ENCODE measurements at regions not wholly inside any gene's neighbourhood (a gene's known extent, or its start where the extent isn't known, plus 50 kb on each side); places are given as distances from the start of the nearest gene placed in this dataset.

DNA sequence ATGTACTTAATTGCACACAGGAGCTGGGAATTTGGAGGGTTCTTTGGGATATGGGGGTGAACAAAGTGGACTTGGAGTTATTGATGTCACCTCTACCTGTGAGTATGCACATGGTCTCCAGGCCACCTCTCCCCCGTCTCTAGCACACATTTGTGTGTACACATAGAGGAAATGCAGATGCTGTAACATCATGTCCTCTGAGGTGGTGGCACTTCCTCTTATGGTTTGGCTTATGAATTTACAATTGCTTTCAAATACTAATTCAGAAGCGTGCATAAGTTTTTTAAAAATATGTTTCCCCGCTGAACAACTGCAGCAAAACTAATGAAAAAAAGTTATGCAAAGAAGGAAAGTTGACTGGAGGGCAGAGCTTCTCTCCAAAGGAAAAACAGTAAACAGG, 152.0 kb upstream of the TENM4 start:
- no peak for DNase-seq

GRCh38 chr11:79592406-79592805, 151.6 kb upstream of the TENM4 start:
- no peak for DNase-seq

DNA sequence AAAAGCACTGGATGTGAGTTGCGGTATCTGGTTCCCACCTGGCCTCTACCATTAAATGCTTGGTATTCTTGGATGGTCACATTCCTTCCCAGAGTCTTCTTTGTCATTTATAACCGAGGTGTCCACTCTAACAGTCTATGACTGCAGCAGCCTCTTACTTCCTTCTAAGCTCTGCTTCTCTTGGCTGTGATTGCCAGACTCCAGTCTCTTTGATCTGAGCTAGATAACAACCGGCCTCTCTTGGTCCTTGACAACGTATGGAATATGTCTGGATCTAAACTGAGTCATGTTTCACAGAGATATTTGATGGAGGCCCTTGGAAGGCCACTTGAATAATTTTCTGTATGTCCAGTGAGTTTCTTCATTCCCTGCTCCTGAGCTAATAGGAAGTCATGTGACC, 141.6 kb upstream of the TENM4 start:
- no peak for DNase-seq

DNA sequence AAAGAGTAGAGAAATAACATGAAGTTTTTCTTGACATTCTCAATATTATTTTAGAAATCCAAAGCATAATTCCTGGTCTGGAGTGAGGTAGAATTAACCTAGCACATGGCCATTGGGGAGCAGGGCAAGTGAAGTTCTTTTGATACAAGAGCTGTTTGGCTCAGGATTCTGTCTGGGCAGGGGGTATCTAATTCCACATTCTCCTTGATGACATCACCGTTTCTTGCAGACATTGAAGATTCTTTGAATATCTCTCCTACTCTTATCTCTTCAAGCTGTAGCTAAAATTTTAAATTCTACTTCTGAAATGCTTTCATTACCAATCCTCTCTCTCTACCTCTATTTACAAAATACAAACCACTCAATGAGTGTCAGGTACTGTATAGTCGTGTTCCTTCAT, 138.2 kb upstream of the TENM4 start:
- no peak for DNase-seq

DNA sequence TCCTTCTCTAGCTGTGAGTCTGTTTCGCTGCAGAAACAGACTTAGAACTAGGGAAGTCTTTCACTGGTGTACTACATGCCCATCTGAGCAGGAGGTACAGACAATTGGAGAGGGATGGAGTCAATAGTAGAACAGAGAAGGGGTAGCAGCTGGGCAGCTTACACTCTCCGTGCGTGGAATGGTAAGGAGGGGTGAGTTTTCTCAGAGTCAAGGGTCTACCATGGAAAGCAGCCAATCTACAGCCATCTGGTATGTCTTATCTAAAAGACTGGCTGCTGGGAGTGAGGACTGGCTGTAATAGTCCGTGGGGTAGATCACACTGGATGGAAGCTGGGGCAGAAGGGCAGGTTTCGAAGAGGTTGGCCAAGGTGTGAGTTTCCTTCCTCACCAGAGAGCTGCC, 137.3 kb upstream of the TENM4 start:
- no peak for DNase-seq

- no peak for DNase-seq
These were observed 134.9 kb upstream of the TENM4 start for GRCh38 chr11:79575701-79576100.

- DNase-seq: no peak
These were observed 129.3 kb upstream of the TENM4 start for GRCh38 chr11:79570104-79570503.

DNA sequence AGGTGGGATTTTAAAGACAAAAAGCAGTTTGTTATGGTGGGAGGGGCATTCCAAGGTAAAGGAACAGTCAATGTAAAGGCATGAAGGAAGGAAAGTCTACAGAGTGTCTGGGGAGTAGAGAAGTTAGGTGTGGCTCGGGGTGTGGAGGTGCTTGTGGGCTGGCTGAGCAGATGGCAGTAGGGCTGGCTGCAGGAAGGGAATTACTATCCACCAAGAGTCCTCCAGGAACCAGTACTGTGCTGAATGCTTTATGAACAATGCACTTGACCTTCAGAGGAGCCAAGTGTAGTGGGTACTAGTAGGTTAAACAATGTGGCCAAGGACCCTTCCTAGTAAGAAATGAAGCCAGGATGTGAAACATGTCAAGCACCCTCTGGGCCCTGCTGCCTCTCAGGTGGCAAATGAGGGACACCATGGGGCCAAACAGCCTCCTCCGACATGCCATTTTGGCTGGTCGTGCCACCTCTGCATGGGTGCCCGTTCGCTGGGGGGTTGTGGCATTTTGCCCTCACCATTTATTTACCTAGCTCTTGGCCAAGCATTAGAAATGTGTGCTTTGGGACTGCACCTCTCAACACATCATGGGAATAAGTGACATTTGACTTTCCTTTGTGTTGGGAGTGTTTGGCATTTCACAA, 123.6 kb upstream of the TENM4 start:
- DNase-seq: no peak

DNA sequence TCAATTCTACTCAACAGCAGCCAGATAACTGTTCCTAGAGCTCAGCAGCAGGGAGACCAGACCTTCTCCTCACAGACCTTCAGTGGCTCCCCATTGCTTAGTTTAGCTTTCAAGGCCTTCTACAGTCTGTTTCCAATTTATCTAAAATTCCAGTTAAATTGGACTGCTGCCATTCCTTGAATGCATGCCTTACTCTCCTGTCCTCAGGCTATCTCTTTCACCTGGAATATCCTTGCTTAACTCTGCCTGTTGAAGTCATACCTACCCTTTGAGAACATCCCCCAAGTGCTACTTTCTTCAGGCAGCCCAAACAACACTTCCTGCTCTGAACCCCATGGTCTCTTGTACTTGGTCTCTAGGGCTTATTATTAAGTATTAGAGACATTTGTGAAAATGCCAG, 120.7 kb upstream of the TENM4 start:
- no peak for DNase-seq

DNA sequence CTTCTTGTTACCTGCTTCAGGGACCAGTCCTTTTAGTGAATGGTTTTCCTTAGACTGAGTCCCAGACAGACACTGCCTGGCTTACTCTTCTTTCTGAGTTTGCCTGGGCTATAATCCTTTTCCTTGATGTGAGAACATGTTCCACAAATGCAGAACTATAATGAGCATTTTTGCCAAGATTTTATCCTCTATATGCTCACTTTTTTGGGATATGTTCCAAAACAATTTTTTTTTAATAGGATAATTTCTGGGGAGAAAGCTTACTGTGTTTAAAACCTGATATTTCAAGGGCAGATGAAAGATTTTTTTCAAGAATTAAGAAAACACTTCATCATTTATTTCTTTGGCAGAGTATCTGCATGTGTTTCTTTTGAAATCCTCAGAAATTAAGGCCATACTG, 110.0 kb upstream of the TENM4 start:
- DNase-seq: no peak

DNA sequence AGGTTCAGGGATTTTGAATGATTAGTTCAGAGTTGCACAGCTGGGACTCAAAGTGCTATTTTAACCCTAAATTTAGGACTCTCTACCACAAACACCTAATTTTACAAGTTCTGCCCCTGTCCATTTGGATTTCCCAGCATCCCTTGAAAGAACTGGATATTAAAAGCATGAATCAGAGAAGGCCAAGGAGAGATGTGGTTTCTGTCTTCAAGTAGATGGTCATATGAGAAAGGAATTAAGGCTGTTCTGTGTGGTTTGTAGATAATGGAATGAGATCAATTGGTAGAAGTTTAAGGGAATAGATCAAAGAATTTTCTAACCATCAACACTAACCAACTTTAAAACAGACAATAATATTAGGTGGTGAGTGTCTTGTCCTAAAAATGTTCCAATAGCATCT, 106.4 kb upstream of the TENM4 start:
- DNase-seq: peak; percentile 33

DNA sequence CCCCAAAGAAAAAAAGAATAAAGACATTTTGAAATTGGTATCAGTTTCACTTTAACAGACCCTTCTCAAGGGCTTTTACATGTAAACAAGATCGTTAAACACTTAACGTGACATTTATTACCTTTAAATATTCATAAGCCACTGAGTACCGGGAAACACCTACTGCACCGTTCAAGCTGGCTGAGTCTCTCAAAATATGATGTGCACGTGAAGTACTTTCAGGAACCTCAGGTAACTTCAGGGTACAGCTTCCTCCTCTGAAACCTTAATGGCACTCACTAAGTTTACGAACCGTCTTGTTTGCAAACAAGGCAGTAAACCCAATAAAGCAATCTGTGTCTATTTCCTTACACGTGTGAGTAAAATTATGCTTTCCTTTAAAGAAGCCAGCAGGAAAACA, 105.5 kb upstream of the TENM4 start:
- DNase-seq: no peak

DNA sequence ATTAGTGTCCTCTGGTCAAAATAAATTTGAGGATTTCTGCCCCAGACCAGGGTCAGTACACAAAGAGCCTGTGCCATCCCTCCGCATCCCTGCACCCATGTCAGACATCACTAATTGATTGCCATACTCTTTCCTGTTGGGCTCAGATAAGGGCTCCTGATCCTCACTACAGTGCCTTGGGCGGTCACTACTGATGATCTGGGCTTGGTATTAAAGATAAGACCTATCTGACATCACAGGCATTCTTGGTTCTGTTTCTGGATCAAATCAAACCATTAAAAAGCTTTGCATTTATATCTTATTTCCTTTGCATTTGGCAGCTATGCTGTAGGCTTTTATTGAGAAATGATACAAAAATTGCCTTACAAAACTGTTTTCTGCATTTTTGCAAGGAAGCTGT, 103.5 kb upstream of the TENM4 start:
- DNase-seq: no peak

- DNase-seq: no peak
These were observed 102.3 kb upstream of the TENM4 start for GRCh38 chr11:79543101-79543500.

DNA sequence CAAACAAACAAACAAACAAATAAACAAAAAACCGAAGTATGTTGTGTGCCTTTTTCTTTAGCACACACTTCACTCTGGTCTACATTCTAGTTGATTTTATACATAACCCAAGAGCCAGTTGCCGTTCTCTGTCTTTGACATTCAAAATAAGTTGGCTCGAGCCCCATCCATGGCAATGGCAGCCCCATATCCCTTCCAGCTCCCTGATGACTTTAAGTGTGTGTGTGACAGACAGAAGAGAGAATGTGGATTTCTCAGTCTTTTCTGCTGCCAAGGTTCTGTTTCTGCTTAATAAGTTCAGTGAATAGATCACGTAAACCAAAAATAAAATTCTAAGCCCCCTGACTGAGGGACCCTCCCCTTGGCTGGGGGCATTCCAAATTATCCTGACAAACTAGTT, 100.6 kb upstream of the TENM4 start:
- no peak for DNase-seq

DNA sequence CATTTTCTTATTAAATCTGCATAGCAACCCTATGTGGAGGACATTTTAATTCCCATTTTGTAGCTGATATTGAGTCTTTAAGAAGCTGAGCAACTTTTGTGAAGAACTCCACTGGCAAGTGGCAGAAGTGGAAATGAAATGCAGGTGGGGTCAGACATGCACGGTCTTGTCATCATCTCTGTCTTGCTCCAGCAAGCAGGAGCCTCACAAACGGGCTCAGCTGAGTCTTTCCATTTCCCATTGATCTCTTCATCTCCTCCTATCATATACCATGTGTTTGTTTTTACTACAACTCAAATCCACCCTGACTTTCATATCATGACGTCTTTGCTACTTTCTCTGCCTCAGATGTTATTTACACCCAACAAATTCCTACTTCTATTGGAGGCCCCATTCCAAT, 97.9 kb upstream of the TENM4 start:
- no peak for DNase-seq

- no peak for DNase-seq
These were observed 95.5 kb upstream of the TENM4 start for GRCh38 chr11:79536155-79536917.

GRCh38 chr11:79535606-79536005, 94.8 kb upstream of the TENM4 start:
- DNase-seq: no peak

GRCh38 chr11:79525257-79525656, 84.4 kb upstream of the TENM4 start:
- peak; percentile 3 for DNase-seq

DNA sequence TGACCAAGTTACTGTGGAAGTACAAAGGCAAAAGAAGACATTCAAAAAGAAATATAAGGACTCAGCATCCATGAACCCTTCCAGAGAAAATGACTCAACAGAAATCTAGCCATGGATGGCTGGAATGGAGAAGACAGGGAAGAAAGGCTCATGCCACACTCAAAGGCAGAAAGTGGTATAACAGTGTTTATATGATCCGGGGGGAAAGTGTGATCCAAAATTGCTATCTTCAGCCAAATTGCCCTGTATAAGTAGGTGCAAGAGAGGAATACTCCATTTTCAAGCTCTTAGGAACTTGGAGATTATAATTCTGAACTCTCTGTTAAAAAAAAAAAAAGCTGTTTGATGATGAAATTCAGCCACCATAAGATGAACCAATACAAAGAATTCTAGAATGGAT, 81.8 kb upstream of the TENM4 start:
- no peak for DNase-seq

DNA sequence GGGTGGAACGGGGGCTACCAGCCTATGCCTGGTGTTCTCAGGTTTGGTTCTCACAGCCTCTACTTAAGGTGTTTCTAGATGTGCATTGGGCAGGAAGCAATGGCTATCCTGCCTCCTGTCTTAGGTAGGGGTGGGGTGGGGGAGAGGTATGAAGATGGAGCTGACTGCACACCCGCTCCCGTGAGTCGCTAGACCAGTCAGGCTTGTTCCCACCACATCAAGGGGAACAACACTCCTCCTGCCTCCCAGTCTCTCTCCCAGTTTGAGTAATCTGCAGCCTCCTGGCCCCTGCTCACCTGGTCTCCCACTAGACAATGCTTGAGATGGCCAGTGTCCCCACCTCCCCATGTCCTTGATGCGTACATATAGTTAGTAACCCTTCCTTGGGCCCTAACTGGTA, 79.3 kb upstream of the TENM4 start:
- DNase-seq: no peak

DNA sequence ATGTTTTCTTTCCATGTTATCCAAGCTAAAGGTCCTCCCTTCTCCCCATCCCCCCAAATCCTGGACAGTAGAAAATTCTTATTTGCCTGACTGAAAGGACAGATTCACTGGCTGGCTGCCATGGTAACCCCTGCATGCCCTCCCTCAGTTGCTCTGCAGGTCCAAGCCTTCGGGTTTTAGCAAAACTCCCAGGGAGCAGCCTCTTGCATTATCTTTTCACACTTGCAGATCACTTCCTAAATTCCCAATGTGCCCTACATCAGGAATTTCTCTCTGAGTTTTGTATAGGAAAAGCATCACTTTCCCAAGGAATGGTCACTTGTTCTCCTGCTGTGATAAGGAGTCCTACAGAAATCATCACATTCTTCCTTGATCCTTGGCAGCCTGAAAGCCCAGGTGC, 75.0 kb upstream of the TENM4 start:
- DNase-seq: no peak

DNA sequence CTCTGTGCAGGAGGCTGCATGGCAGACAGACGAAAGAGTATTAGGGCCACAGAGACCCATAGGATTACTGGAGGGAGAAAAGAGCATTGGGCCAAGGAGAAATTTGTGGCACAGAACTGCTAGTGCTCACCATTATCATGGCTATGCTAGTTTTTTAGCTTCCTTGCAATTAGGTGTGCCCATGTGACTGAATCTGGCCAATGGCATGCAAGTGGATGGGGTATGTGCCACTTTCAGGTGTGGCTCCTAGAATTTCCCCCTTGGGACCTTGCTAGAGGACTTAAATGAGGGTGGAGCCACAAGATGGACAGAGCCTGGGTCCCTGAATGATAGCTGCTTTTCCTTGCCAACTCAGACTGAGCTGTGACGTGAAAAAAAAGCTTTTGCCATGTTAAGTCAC, 73.9 kb upstream of the TENM4 start:
- no peak for DNase-seq

DNA sequence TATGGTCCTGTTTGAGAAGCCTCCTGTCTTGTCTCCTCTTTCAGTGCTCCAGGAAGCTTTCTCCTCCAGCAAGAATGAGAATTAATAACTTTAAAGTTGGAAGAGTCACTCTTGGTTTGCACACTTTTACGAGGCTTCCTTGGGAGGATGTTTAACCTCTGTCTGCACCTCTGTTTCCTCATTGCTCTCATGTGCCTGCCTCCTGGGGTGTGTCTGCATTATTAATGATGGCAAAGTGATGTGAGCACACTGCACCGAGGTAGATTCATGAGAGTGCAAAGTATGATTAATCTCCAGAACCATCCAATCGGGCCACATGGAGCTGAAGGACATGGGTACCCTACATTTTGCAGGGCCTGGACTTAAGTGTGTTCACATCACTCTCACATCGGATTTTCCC, 73.5 kb upstream of the TENM4 start:
- no peak for DNase-seq
